ENCODE measurements at regions not wholly inside any gene's neighbourhood (a gene's known extent, or its start where the extent isn't known, plus 50 kb on each side); places are given as distances from the start of the nearest gene placed in this dataset.
"Not testable (repeated sequence)": the region's sequence is repeated elsewhere in the genome, so short reads cannot be mapped to it uniquely, and the experiment has no call there.

DNA sequence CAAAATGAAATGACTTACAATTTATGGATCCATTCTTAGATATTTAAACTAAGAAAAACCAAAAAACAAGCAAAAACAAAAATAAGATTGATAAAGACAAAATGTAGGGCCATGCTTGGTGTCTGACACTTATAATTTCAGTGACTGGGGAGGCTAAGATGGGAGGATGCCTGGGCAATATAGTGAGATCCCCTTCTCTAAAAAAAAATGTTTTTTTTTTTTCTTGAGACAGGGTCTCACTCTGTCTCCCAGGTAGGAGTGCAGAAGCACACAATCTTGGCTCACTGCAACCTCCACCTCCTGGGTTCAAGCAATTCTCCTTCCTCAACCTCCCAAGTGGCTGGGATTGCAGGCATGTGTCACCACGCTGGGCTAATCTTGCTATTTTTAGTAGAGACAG, 92.4 kb downstream of the HFE start:
- H3K36me3 ChIP-seq (ENCODE audit: control insufficient read depth, insufficient read depth, low read length, severe bottlenecking), result no peaks in the 10 kb centered on the region
- no peak for DNase-seq (ENCODE audit: low read depth)
- no peaks in the 10 kb centered on the region for H3K27me3 ChIP-seq (replicated peaks; ENCODE audit: control insufficient read depth, insufficient read depth, low read length)
- H3K4me3 ChIP-seq (ENCODE audit: low read length), result no peak overlapping the region
- peaks cover 8% of the 10 kb centered on the region for H3K4me1 ChIP-seq (ENCODE audit: control insufficient read depth, insufficient read depth, low read length)
- no peaks in the 10 kb centered on the region for H3K9me3 ChIP-seq (ENCODE audit: control insufficient read depth, low read length)
- H3K9ac ChIP-seq (ENCODE audit: low read length), result no peak overlapping the region

DNA sequence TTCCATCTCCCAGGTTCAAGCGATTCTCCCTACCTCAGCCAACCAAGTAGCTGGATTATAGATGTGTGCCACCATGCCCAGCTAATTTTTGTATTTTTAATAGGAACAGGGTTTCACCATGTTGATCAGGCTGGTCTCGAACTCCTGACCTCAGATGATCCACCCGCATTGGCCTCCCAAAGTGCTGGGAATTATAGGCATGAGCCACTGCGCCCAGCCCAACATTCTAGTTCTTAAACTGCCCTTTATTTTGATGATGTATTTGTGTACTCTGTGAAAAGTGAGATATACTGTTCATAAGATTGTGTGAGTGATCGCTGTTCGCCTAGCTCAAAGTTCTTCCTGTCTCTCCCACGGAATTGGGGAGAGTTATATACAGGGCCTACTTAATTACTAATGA, 93.1 kb downstream of the HFE start:
- Histone ChIP-seq H3K4me1 (ENCODE audit: control insufficient read depth, insufficient read depth, low read length) (peaks cover 8% of the 10 kb centered on the region), H3K36me3 (ENCODE audit: control insufficient read depth, insufficient read depth, low read length, severe bottlenecking) (no peaks in the 10 kb centered on the region), H3K27me3 (replicated peaks; ENCODE audit: control insufficient read depth, insufficient read depth, low read length) (no peaks in the 10 kb centered on the region), H3K9me3 (ENCODE audit: control insufficient read depth, low read length) (no peaks in the 10 kb centered on the region), H3K4me3 (ENCODE audit: low read length) (no peak overlapping the region), H3K9ac (ENCODE audit: low read length) (no peak overlapping the region)
- no peak for DNase-seq (ENCODE audit: low read depth)

DNA sequence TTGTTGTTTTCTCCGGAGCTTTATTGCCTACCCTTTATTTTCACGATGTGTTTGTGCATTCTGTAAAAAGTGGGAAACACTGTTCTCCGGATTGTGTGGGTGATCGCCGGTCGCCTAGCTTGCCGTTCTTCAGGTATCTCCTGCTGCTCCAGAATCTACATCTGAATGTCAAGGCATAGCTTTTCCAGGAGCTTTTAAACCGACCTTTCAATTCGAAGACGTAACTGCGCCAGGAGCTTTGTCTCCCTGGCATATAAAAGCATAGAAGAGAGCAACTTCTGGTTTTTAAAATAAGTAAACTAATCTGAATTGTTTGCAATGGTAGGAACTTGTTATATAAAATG, 96.0 kb downstream of the HFE start:
- H3K36me3 ChIP-seq (ENCODE audit: control insufficient read depth, insufficient read depth, low read length, severe bottlenecking), result no peaks in the 10 kb centered on the region
- no peaks in the 10 kb centered on the region for H3K27me3 ChIP-seq (replicated peaks; ENCODE audit: control insufficient read depth, insufficient read depth, low read length)
- no peak for DNase-seq (ENCODE audit: low read depth)
- H3K4me1 ChIP-seq (ENCODE audit: control insufficient read depth, insufficient read depth, low read length), result peaks cover 10% of the 10 kb centered on the region
- peak overlapping the region; percentile 79 for H3K4me3 ChIP-seq (ENCODE audit: low read length)
- no peaks in the 10 kb centered on the region for H3K9me3 ChIP-seq (ENCODE audit: control insufficient read depth, low read length)
- H3K9ac ChIP-seq (ENCODE audit: low read length), result peak overlapping the region; percentile 43

DNA sequence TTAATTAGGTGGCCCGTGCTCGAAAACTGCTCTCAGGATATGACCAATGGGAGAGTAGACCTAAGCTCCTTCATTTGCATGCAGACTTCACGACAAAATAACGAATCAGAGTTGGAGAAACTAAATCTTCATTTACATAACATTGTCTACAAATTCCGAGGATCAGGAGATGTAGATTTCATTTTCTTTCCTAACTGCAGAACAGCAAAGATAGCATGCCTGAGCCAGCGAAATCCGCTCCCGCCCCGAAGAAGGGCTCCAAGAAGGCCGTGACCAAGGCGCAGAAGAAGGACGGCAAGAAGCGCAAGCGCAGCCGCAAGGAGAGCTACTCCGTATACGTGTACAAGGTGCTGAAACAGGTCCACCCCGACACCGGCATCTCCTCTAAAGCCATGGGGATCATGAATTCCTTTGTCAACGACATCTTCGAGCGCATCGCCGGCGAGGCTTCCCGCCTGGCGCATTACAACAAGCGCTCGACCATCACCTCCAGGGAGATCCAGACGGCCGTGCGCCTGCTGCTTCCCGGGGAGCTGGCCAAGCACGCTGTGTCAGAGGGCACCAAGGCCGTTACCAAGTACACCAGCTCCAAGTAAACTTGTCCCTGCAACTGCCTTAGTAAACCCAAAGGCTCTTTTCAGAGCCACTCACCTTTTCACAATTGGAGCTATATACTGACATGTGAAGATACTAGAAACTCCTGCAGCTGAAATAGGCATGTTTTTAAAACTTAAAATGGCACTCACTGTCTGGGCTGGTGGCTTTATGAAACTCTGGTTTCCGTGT, 96.5 kb downstream of the HFE start:
- no peaks in the 10 kb centered on the region for H3K9me3 ChIP-seq (ENCODE audit: control insufficient read depth, low read length)
- no peaks in the 10 kb centered on the region for H3K27me3 ChIP-seq (replicated peaks; ENCODE audit: control insufficient read depth, insufficient read depth, low read length)
- peak overlapping the region; percentile 79 for H3K4me3 ChIP-seq (ENCODE audit: low read length)
- peak overlapping the region; percentile 55 for H3K9ac ChIP-seq (ENCODE audit: low read length)
- peak; percentile 87 for DNase-seq (ENCODE audit: low read depth)
- H3K36me3 ChIP-seq (ENCODE audit: control insufficient read depth, insufficient read depth, low read length, severe bottlenecking), result no peaks in the 10 kb centered on the region
- H3K4me1 ChIP-seq (ENCODE audit: control insufficient read depth, insufficient read depth, low read length), result peaks cover 16% of the 10 kb centered on the region

DNA sequence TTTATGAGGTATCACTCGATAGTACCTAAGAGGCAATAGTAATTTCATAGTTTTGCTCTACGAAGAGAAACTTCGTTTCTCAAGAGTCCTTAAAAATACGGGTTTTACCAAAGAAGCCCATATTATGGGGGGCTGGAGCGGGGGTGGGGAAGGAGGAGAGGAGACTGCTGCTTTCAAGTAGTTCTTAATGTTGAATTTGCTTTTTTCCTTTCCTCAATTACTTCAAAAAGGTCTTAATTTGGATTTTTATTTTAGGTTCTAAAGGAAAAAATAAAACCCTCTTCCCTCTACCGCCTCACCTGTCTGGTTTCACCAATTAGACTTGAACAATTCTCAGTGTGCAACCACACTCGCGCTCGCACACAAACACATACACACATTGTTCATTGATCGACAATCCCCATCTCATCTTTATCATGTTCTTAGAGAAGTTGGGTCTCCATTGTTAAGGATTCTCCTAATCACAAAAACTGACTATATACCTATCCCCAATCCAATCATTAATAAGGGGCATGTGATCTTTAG, 97.2 kb downstream of the HFE start:
- Histone ChIP-seq H3K4me1 (ENCODE audit: control insufficient read depth, insufficient read depth, low read length) (peaks cover 16% of the 10 kb centered on the region), H3K36me3 (ENCODE audit: control insufficient read depth, insufficient read depth, low read length, severe bottlenecking) (no peaks in the 10 kb centered on the region), H3K9me3 (ENCODE audit: control insufficient read depth, low read length) (no peaks in the 10 kb centered on the region), H3K4me3 (ENCODE audit: low read length) (peak overlapping the region; percentile 79), H3K27me3 (replicated peaks; ENCODE audit: control insufficient read depth, insufficient read depth, low read length) (no peaks in the 10 kb centered on the region), H3K9ac (ENCODE audit: low read length) (peak overlapping the region; percentile 55)
- DNase-seq (ENCODE audit: low read depth), result no peak

DNA sequence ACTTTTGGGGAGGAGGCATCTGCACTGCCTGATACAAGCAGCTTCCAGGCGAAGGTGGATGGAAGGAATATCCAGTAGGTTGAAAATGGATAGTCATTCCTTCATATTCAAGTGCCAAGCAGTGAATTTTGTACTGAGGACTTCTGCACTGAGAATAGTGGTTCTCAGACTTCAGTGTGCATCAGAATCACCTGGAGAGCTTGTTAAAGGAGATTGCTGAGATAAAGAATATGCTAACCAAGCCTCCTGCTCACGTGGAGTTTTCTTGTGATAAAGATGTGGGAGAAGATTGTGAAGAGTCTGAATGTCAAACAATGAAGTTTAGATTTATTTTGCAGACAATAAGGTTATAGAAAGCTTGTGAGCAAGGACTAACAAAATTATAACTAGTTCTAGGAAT, 97.8 kb downstream of the HFE start:
- peaks cover 16% of the 10 kb centered on the region for H3K4me1 ChIP-seq (ENCODE audit: control insufficient read depth, insufficient read depth, low read length)
- no peaks in the 10 kb centered on the region for H3K36me3 ChIP-seq (ENCODE audit: control insufficient read depth, insufficient read depth, low read length, severe bottlenecking)
- DNase-seq (ENCODE audit: low read depth), result no peak
- no peaks in the 10 kb centered on the region for H3K27me3 ChIP-seq (replicated peaks; ENCODE audit: control insufficient read depth, insufficient read depth, low read length)
- H3K9ac ChIP-seq (ENCODE audit: low read length), result no peak overlapping the region
- no peak overlapping the region for H3K4me3 ChIP-seq (ENCODE audit: low read length)
- H3K9me3 ChIP-seq (ENCODE audit: control insufficient read depth, low read length), result no peaks in the 10 kb centered on the region

DNA sequence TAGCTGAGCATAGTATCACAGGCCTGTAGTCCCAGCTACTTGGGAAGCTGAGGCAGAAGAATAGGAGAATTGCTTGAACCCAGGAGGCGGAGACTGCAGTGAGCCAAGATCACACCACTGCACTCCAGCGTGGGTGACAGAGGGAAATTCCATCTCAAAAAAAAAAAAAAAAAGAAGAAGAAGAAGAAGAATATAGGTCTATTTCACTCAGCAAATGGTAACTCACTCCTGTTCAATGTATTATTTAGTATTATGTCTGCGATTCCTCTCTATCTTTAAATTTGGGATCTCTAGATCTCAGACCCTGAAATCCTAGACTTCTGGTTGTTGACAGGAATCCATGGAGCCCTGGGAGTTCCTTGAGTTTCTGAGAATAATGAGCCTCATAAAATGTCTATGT, 98.6 kb downstream of the HFE start:
- Histone ChIP-seq H3K4me3 (ENCODE audit: low read length) (no peak overlapping the region), H3K27me3 (replicated peaks; ENCODE audit: control insufficient read depth, insufficient read depth, low read length) (no peaks in the 10 kb centered on the region), H3K36me3 (ENCODE audit: control insufficient read depth, insufficient read depth, low read length, severe bottlenecking) (no peaks in the 10 kb centered on the region), H3K4me1 (ENCODE audit: control insufficient read depth, insufficient read depth, low read length) (peaks cover 16% of the 10 kb centered on the region), H3K9me3 (ENCODE audit: control insufficient read depth, low read length) (no peaks in the 10 kb centered on the region), H3K9ac (ENCODE audit: low read length) (no peak overlapping the region)
- DNase-seq (ENCODE audit: low read depth), result no peak

DNA sequence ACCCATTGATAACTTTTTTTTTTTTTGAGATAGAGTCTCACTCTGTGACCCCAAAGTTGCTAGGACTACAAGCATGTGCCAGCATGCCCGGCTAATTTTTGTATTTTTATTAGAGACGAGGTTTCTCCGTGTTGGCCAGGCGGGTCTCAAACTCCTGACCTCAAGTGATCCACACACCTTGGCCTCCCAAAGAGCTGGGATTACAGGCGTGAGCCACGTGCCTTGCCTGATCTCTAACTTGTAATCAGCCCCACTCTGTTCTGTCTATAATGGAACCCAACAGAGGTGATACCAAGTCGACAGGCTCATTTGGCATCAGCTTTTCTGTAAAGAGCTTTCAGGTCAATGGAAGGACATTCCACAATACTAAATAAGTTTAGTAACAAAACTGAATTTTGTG, 99.4 kb downstream of the HFE start:
- Histone ChIP-seq H3K9me3 (ENCODE audit: control insufficient read depth, low read length) (no peaks in the 10 kb centered on the region), H3K9ac (ENCODE audit: low read length) (no peak overlapping the region), H3K36me3 (ENCODE audit: control insufficient read depth, insufficient read depth, low read length, severe bottlenecking) (no peaks in the 10 kb centered on the region), H3K27me3 (replicated peaks; ENCODE audit: control insufficient read depth, insufficient read depth, low read length) (no peaks in the 10 kb centered on the region), H3K4me1 (ENCODE audit: control insufficient read depth, insufficient read depth, low read length) (peaks cover 16% of the 10 kb centered on the region), H3K4me3 (ENCODE audit: low read length) (no peak overlapping the region)
- DNase-seq (ENCODE audit: low read depth), result no peak

DNA sequence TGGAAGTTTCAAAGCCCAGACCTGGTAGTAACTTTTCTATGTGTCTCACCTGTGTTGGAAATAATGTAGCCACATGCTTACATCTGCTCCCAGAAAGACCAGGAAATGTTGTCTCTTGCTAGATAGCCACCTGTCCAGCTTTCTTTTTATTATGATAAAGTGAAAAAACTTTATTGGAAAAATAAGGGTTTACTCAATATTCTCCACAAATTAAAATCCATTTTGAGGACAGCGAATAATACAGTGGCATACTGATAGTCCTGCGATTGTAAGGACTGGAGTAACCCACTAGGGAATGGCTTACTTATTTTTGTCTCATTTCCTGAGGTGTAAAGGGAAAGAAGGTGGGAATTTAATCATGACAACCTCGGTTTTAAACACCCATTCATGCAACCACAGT, 100.1 kb downstream of the HFE start:
- Histone ChIP-seq H3K9ac (ENCODE audit: low read length) (no peak overlapping the region), H3K9me3 (ENCODE audit: control insufficient read depth, low read length) (no peaks in the 10 kb centered on the region), H3K27me3 (replicated peaks; ENCODE audit: control insufficient read depth, insufficient read depth, low read length) (no peaks in the 10 kb centered on the region), H3K4me3 (ENCODE audit: low read length) (no peak overlapping the region), H3K4me1 (ENCODE audit: control insufficient read depth, insufficient read depth, low read length) (peaks cover 16% of the 10 kb centered on the region), H3K36me3 (ENCODE audit: control insufficient read depth, insufficient read depth, low read length, severe bottlenecking) (no peaks in the 10 kb centered on the region)
- DNase-seq (ENCODE audit: low read depth), result no peak

DNA sequence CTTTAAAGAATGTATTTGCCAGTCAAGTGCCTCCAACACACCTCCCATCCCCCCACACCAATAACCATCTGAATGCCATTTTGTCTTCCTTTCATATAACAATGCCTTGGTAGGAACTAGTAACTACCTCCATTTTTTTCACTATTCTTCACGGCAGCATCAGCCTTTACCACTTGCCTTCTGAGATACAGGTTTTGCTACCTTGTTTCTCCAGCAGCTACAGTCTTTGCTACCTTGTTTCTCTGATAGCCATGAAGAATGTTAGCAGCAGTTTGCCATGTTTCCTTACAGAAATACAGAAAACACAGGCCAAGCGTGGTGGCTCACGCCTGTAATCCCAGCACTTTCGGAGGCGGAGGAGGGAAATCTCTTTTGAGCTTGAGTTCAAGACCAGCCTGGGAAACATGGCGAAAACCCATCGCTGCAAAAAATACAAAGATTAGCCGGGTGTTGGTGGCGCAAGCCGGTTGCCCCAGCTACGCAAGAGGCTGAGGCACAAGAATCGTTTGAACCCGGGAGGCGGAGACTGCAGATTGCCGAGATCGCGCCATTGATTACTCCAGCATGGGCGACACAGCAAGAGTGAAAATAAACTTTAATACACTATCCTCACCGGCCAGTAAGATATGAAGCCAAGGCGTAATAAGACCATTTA, 100.9 kb downstream of the HFE start:
- DNase-seq (ENCODE audit: low read depth), result peak; percentile 62
- Histone ChIP-seq H3K4me3 (ENCODE audit: low read length) (peak overlapping the region; percentile 89), H3K27me3 (replicated peaks; ENCODE audit: control insufficient read depth, insufficient read depth, low read length) (no peaks in the 10 kb centered on the region), H3K4me1 (ENCODE audit: control insufficient read depth, insufficient read depth, low read length) (peaks cover 16% of the 10 kb centered on the region), H3K36me3 (ENCODE audit: control insufficient read depth, insufficient read depth, low read length, severe bottlenecking) (no peaks in the 10 kb centered on the region), H3K9ac (ENCODE audit: low read length) (peak overlapping the region; percentile 76), H3K9me3 (ENCODE audit: control insufficient read depth, low read length) (no peaks in the 10 kb centered on the region)

DNA sequence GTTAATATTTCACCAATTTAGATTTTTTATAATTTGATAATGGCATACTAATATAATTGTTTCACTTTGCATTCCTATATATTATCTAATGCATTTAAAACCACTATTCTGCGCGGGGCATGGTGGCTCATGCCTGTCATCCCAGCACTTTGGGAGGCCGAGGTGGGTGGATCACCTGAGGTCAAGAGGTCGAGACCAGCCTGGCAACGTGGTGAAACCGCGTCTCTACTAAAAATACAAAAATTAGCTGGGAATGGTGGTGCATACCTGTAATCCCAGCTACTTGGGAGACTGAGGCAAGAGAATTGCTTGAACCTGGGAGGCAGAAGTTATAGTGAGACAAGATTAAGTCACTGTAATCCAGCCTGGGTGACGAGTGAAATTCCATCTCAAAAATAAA, 104.3 kb downstream of the HFE start:
- not testable (repeated sequence) for H3K27me3 ChIP-seq (replicated peaks; ENCODE audit: control insufficient read depth, insufficient read depth, low read length); H3K9me3 ChIP-seq (ENCODE audit: control insufficient read depth, low read length); H3K9ac ChIP-seq (ENCODE audit: low read length); H3K4me3 ChIP-seq (ENCODE audit: low read length); DNase-seq (ENCODE audit: low read depth); H3K36me3 ChIP-seq (ENCODE audit: control insufficient read depth, insufficient read depth, low read length, severe bottlenecking)
- peaks cover 23% of the 10 kb centered on the region for H3K4me1 ChIP-seq (ENCODE audit: control insufficient read depth, insufficient read depth, low read length)
